H7 (cell line): ENCODE measurements at regions not wholly inside any gene's neighbourhood (a gene's known extent, or its start where the extent isn't known, plus 50 kb on each side); places are given as distances from the start of the nearest gene placed in this dataset.
"Not testable (repeated sequence)": the region's sequence is repeated elsewhere in the genome, so short reads cannot be mapped to it uniquely, and the experiment has no call there.

Experiments
- DNase-seq: peaks from one replicate; pipeline ENCODE4 v3.0.0; 2012
- H3K27me3 ChIP-seq: 2 replicates; pipeline ENCODE4 v1.6.0; 2011; ENCODE audit warnings: mild to moderate bottlenecking, low read length; ENCODE audit not compliant: control insufficient read depth, insufficient read depth
- H3K36me3 ChIP-seq: replicated peaks from 2 replicates; pipeline ENCODE4 v1.5.1; 2011; ENCODE audit warnings: low read length; ENCODE audit not compliant: control insufficient read depth, insufficient read depth
- H3K4me3 ChIP-seq: 2 replicates; pipeline ENCODE4 v1.5.1; 2011; ENCODE audit warnings: low read depth, mild to moderate bottlenecking, control low read depth, low read length, moderate library complexity; ENCODE audit not compliant: insufficient read depth

- no peak for DNase-seq
- Histone ChIP-seq H3K4me3 (no peak overlapping the region), H3K36me3 (no peaks in the 10 kb centered on the region), H3K27me3 (no peaks in the 10 kb centered on the region)
These were observed 78.0 kb downstream of the SEC16B start for GRCh38 chr1:177891809-177892208.

- H3K36me3 ChIP-seq, result no peaks in the 10 kb centered on the region
These were observed 79.4 kb downstream of the SEC16B start for GRCh38 chr1:177890479-177890878.

GRCh38 chr1:177884479-177885021, 85.3 kb downstream of the SEC16B start:
- Histone ChIP-seq H3K27me3 (no peaks in the 10 kb centered on the region), H3K36me3 (no peaks in the 10 kb centered on the region), H3K4me3 (no peak overlapping the region)
- DNase-seq, result no peak

More at GRCh38 chr1:177890479-177890878, 79.4 kb downstream of the SEC16B start:
- no peak for DNase-seq
- H3K27me3 ChIP-seq, result no peaks in the 10 kb centered on the region
- no peak overlapping the region for H3K4me3 ChIP-seq

- no peaks in the 10 kb centered on the region for H3K27me3 ChIP-seq
- no peak for DNase-seq
These were observed 86.3 kb downstream of the SEC16B start for GRCh38 chr1:177883581-177883980.

GRCh38 chr1:177880339-177880891, 89.4 kb downstream of the SEC16B start:
- no peaks in the 10 kb centered on the region for H3K36me3 ChIP-seq
- no peak overlapping the region for H3K4me3 ChIP-seq
- H3K27me3 ChIP-seq, result no peaks in the 10 kb centered on the region
- DNase-seq, result no peak

More at GRCh38 chr1:177883581-177883980, 86.3 kb downstream of the SEC16B start:
- no peaks in the 10 kb centered on the region for H3K36me3 ChIP-seq
- H3K4me3 ChIP-seq, result no peak overlapping the region

- H3K4me3 ChIP-seq, result no peak overlapping the region
- DNase-seq, result no peak
These were observed 92.8 kb downstream of the SEC16B start for GRCh38 chr1:177877086-177877485.

GRCh38 chr1:177873238-177873637, 96.6 kb downstream of the SEC16B start:
- Histone ChIP-seq H3K36me3 (no peaks in the 10 kb centered on the region), H3K27me3 (no peaks in the 10 kb centered on the region), H3K4me3 (no peak overlapping the region)
- DNase-seq, result no peak

More at GRCh38 chr1:177877086-177877485, 92.8 kb downstream of the SEC16B start:
- Histone ChIP-seq H3K27me3 (no peaks in the 10 kb centered on the region), H3K36me3 (no peaks in the 10 kb centered on the region)

- DNase-seq, result no peak
- no peak overlapping the region for H3K4me3 ChIP-seq
- no peaks in the 10 kb centered on the region for H3K36me3 ChIP-seq
- H3K27me3 ChIP-seq, result no peaks in the 10 kb centered on the region
These were observed 97.5 kb downstream of the SEC16B start for GRCh38 chr1:177872308-177872900.

- no peak for DNase-seq
- no peaks in the 10 kb centered on the region for H3K27me3 ChIP-seq
- no peak overlapping the region for H3K4me3 ChIP-seq
- H3K36me3 ChIP-seq, result no peaks in the 10 kb centered on the region
These were observed 98.1 kb downstream of the SEC16B start for GRCh38 chr1:177871613-177872307.

- H3K36me3 ChIP-seq, result no peaks in the 10 kb centered on the region
- H3K4me3 ChIP-seq, result no peak overlapping the region
- H3K27me3 ChIP-seq, result no peaks in the 10 kb centered on the region
- no peak for DNase-seq
These were observed 100.3 kb downstream of the SEC16B start for GRCh38 chr1:177869586-177869985.

- H3K36me3 ChIP-seq, H3K27me3 ChIP-seq, DNase-seq, H3K4me3 ChIP-seq: not testable (repeated sequence)
These were observed 100.8 kb downstream of the SEC16B start for GRCh38 chr1:177869011-177869410.

- H3K36me3 ChIP-seq, result no peaks in the 10 kb centered on the region
- no peaks in the 10 kb centered on the region for H3K27me3 ChIP-seq
- H3K4me3 ChIP-seq, result no peak overlapping the region
- no peak for DNase-seq
These were observed 104.1 kb downstream of the SEC16B start for GRCh38 chr1:177865807-177866206.

GRCh38 chr1:177864538-177865305, 105.1 kb downstream of the SEC16B start:
- H3K27me3 ChIP-seq, result no peaks in the 10 kb centered on the region
- H3K36me3 ChIP-seq, result no peaks in the 10 kb centered on the region

GRCh38 chr1:177863796-177864195, 106.1 kb downstream of the SEC16B start:
- no peak for DNase-seq
- H3K36me3 ChIP-seq, result no peaks in the 10 kb centered on the region
- no peak overlapping the region for H3K4me3 ChIP-seq
- H3K27me3 ChIP-seq, result no peaks in the 10 kb centered on the region

More at GRCh38 chr1:177864538-177865305, 105.1 kb downstream of the SEC16B start:
- no peak for DNase-seq
- no peak overlapping the region for H3K4me3 ChIP-seq
